T47D (cell line): ENCODE measurements at regions not wholly inside any gene's neighbourhood (a gene's known extent, or its start where the extent isn't known, plus 50 kb on each side); places are given as distances from the start of the nearest gene placed in this dataset.
"Not testable (repeated sequence)": the region's sequence is repeated elsewhere in the genome, so short reads cannot be mapped to it uniquely, and the experiment has no call there.

Source experiments
- DNase-seq, 2 experiments: peaks; one replicate each; pipeline versions ENCODE4 v3.0.0 to v3.0.0-alpha.2; 2011 to 2012; ENCODE audit warnings: low read depth in 1 of 2, low spot score in 1 of 2
- JUND ChIP-seq: IDR thresholded peaks from 2 replicates; pipeline ENCODE4 v1.6.1; 2012; ENCODE audit warnings: low read depth
- in situ Hi-C: cut with HindIII; loops from 2 replicates; pipeline ENCODE4 v1.10.0; 2016; ENCODE audit warnings: low sequenced_read_pairs, low pct_unique_long_range_greater_than_20kb

DNA sequence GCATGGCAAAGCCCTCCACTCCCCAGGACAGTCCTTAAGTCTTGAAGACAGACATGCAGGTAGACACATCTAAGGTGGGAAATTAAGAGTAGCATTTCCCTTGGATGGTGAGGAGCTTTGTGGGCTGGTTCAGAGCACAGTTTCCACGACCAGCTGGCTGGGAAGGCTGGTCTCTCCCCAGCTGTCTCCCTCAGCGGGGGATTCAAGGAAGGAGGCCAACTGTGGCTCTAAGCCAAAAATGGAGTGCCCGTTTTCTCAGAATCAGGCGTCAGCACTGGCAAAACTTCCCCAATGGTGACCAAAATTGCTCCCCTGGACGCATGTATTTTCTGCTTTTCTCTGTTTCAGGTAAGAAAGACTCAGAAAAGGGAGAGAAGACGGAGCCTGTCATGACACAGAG, 230.6 kb upstream of the FZD8 start:
- DNase-seq = no peak
- in situ Hi-C loops = no loop called here
- TF ChIP-seq JUND = no peak

- no peak for TF ChIP-seq JUND
- in situ Hi-C loops = no loop called here
- no peak for DNase-seq
These were observed 228.7 kb upstream of the FZD8 start for GRCh38 chr10:35870665-35871310.

DNA sequence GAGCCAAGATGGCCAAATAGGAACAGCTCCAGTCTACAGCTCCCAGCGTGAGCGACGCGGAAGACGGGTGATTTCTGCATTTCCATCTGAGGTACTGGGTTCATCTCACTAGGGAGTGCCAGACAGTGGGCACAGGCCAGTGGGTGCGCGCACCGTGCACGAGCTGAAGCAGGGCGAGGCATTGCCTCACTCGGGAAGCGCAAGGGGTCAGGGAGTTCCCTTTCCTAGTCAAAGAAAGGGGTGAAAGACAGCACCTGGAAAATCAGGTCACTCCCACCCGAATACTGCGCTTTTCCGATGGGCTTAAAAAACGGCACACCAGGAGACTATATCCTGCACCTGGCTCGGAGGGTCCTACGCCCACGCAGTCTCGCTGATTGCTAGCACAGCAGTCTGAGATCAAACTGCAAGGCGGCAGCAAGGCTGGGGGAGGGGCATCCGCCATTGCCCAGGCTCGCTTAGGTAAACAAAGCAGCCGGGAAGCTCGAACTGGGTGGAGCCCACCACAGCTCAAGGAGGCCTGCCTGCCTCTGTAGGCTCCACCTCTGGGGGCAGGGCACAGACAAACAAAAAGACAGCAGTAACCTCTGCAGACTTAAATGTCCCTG, 216.7 kb upstream of the FZD8 start:
- not testable (repeated sequence) for DNase-seq

GRCh38 chr10:35857860-35858259, 215.8 kb upstream of the FZD8 start:
- in situ Hi-C loops = no loop called here
- no peak for DNase-seq
- TF ChIP-seq JUND = no peak

More for the DNA sequence above, 216.7 kb upstream of the FZD8 start:
- in situ Hi-C loops = not testable (repeated sequence)

- TF ChIP-seq JUND = no peak
- in situ Hi-C loops = no loop called here
- DNase-seq = no peak
These were observed 213.3 kb upstream of the FZD8 start for GRCh38 chr10:35855155-35855947.

- in situ Hi-C loops = no loop called here
- no peak for DNase-seq
- TF ChIP-seq JUND = no peak
These were observed 212.6 kb upstream of the FZD8 start for GRCh38 chr10:35854661-35855060.

DNA sequence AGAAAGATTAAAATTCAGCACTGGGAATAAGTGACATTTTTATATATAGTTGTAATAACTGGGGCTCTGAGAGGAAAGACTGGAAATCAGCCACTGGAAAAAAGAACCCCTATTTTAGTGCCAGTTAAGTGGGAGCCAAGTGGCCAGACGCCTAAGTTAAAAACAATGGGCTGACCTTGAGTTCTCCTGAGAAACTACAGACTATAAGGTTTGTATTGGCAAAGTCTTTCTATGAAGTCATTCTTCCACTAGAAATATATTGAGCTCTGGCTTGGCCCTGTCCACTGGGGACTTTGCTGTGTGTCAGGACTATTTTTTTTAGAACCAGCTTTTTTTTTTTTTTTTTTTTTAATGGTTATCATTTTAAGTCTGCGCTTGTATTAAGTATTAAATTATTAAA, 210.6 kb upstream of the FZD8 start:
- no peak for DNase-seq
- in situ Hi-C loops = no loop called here
- TF ChIP-seq JUND = no peak

DNA sequence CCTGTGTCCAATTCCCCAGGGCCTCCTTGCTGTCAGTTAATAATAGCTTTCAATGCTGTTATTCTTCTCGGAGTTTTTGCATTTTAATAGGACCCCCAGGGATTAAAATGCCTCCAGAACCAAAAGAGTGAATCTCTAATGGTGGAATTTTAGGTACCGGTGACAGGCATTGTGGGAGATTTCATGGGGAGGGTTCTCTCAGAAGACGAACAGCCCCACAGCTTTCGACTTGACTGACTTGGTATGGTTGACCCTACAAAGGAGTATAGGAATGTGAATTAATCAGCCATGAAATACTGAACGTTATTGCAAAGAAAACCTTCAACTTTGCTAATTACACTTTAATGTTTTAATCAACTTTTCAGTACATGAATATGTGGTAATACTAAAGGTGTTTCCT, 206.3 kb upstream of the FZD8 start:
- in situ Hi-C loops = no loop called here
- DNase-seq = no peak
- TF ChIP-seq JUND = no peak

GRCh38 chr10:35844686-35845085, 202.6 kb upstream of the FZD8 start:
- in situ Hi-C loops = no loop called here
- DNase-seq = no peak
- TF ChIP-seq JUND = no peak

DNA sequence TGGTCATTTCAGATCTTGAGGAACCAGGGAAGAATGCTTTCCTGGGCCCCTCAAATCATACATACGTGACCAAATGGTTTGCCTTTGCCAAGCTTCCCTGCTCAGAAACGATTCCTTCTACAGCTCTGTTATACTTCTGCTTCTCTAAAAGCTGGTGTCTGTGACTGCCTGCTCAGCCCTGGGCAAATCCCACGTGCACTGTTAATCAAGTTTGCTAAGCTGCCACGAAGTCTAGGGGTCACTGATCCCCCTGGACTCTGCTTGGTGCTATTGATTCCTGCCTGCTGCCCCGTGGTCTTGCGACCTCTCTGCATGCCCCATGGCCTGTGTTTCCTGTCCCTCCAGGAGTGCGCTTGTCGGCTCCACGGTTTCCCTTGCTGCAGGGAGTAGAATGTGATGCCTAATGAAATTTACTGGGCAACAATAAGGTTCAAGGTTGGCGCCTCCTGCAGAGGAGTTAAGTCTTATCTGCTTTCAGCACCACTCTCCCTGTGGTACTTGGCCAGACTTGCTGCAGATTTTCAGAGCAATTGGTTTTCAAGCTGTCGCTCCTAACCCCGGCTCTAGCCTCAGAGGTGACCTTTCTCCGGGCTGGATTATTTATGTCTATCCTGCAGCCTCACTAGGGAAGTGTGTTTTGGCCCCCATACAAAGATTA, 201.6 kb upstream of the FZD8 start:
- no peak for DNase-seq
- in situ Hi-C loops = no loop called here
- TF ChIP-seq JUND = no peak

GRCh38 chr10:35838054-35838453, 196.0 kb upstream of the FZD8 start:
- in situ Hi-C loops = no loop called here
- DNase-seq = no peak
- TF ChIP-seq JUND = no peak

DNA sequence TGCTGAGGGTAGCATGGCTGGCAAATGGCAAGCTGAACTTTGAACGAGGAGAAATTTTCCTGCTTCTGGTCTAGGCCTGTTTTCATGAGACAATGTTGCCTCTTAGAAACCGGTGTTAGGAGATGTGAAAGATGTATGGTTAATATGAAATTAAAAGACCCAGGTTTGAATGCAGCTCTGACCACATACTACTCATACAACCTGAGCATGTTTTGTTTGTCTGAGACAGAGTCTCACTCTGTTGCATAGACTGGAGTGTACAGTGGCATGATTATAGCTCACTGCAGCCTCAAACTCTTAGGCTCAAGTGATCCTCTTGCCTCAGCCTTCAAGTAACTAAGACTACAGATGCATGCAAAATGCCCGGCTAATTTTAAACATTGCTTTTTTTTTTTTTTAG, 193.4 kb upstream of the FZD8 start:
- no peak for TF ChIP-seq JUND
- in situ Hi-C loops = no loop called here
- no peak for DNase-seq
